AG09319 (cell line): ENCODE measurements at regions not wholly inside any gene's neighbourhood (a gene's known extent, or its start where the extent isn't known, plus 50 kb on each side); places are given as distances from the start of the nearest gene placed in this dataset.

Experiments
- DNase-seq: peaks from one replicate; pipeline ENCODE4 v3.0.0-alpha.2; 2010; ENCODE audit warnings: low read depth; ENCODE audit errors: extremely low read depth
- CTCF ChIP-seq: IDR thresholded peaks from 2 replicates; pipeline ENCODE4 v1.5.1; 2011; ENCODE audit warnings: low read depth, mild to moderate bottlenecking, inconsistent platforms, low read length, moderate library complexity

GRCh38 chrX:145630081-145630480, 187.5 kb upstream of the SLITRK2 start:
- no peak for TF ChIP-seq CTCF
- DNase-seq: no peak

- no peak for DNase-seq
- no peak for TF ChIP-seq CTCF
Measured at GRCh38 chrX:145630806-145631435, 186.7 kb upstream of the SLITRK2 start.

- no peak for TF ChIP-seq CTCF
- no peak for DNase-seq
Measured at GRCh38 chrX:145631461-145631951, 186.1 kb upstream of the SLITRK2 start.

GRCh38 chrX:145654486-145654885, 163.1 kb upstream of the SLITRK2 start:
- no peak for DNase-seq
- no peak for TF ChIP-seq CTCF

GRCh38 chrX:145673841-145674240, 143.8 kb upstream of the SLITRK2 start:
- TF ChIP-seq CTCF: no peak
- no peak for DNase-seq

GRCh38 chrX:145677109-145677817, 140.4 kb upstream of the SLITRK2 start:
- no peak for DNase-seq
- no peak for TF ChIP-seq CTCF

GRCh38 chrX:145682518-145683298, 134.9 kb upstream of the SLITRK2 start:
- DNase-seq: no peak
- TF ChIP-seq CTCF: no peak
